ENCODE measurements at regions not wholly inside any gene's neighbourhood (a gene's known extent, or its start where the extent isn't known, plus 50 kb on each side); places are given as distances from the start of the nearest gene placed in this dataset.

GRCh38 chr7:157077021-157077420 is 61.7 kb upstream of the UBE3C start:
- Mint-ChIP-seq H3K9me3 (no peaks in the 10 kb centered on the region), H3K4me3 (no peak overlapping the region), H3K36me3 (no peaks in the 10 kb centered on the region), H3K27ac (no peak overlapping the region), H3K4me1 (ENCODE audit: unreplicated experiment) (no peaks in the 10 kb centered on the region), H3K27me3 (peaks cover 72% of the 10 kb centered on the region)
- no peak for DNase-seq (ENCODE audit: extremely low spot score, unreplicated experiment)
- TF ChIP-seq CTCF (conservative IDR thresholded peaks at IDR 0.05) = no peak

- no peak overlapping the region for H3K27ac Mint-ChIP-seq
- peaks cover 76% of the 10 kb centered on the region for H3K27me3 Mint-ChIP-seq
- no peaks in the 10 kb centered on the region for H3K36me3 Mint-ChIP-seq
- H3K4me3 Mint-ChIP-seq = no peak overlapping the region
- no peak for TF ChIP-seq CTCF (conservative IDR thresholded peaks at IDR 0.05)
- H3K4me1 Mint-ChIP-seq (ENCODE audit: unreplicated experiment) = no peaks in the 10 kb centered on the region
- peak; percentile 60 for DNase-seq (ENCODE audit: extremely low spot score, unreplicated experiment)
- no peaks in the 10 kb centered on the region for H3K9me3 Mint-ChIP-seq
Observed at GRCh38 chr7:157077986-157078644, 60.6 kb upstream of the UBE3C start.

GRCh38 chr7:157079116-157079515 is 59.6 kb upstream of the UBE3C start:
- H3K9me3 Mint-ChIP-seq = no peaks in the 10 kb centered on the region
- DNase-seq (ENCODE audit: extremely low spot score, unreplicated experiment) = peak; percentile 42
- no peak overlapping the region for H3K4me3 Mint-ChIP-seq
- TF ChIP-seq CTCF (conservative IDR thresholded peaks at IDR 0.05) = no peak
- H3K27me3 Mint-ChIP-seq = peaks cover 68% of the 10 kb centered on the region
- no peaks in the 10 kb centered on the region for H3K4me1 Mint-ChIP-seq (ENCODE audit: unreplicated experiment)
- H3K36me3 Mint-ChIP-seq = no peaks in the 10 kb centered on the region
- H3K27ac Mint-ChIP-seq = no peak overlapping the region

- H3K4me3 Mint-ChIP-seq = no peak overlapping the region
- peaks cover 2% of the 10 kb centered on the region for H3K9me3 Mint-ChIP-seq
- no peaks in the 10 kb centered on the region for H3K36me3 Mint-ChIP-seq
- peak; percentile 45 for DNase-seq (ENCODE audit: extremely low spot score, unreplicated experiment)
- H3K27ac Mint-ChIP-seq = no peak overlapping the region
- no peak for TF ChIP-seq CTCF (conservative IDR thresholded peaks at IDR 0.05)
- H3K4me1 Mint-ChIP-seq (ENCODE audit: unreplicated experiment) = no peaks in the 10 kb centered on the region
- peaks cover 57% of the 10 kb centered on the region for H3K27me3 Mint-ChIP-seq
Observed at GRCh38 chr7:157080111-157080730, 58.5 kb upstream of the UBE3C start.

GRCh38 chr7:157086508-157087187 is 52.1 kb upstream of the UBE3C start:
- H3K4me1 Mint-ChIP-seq (ENCODE audit: unreplicated experiment) = peaks cover 5% of the 10 kb centered on the region
- no peak overlapping the region for H3K4me3 Mint-ChIP-seq
- no peak for TF ChIP-seq CTCF (conservative IDR thresholded peaks at IDR 0.05)
- H3K9me3 Mint-ChIP-seq = peaks cover 3% of the 10 kb centered on the region
- H3K27ac Mint-ChIP-seq = no peak overlapping the region
- peaks cover 16% of the 10 kb centered on the region for H3K27me3 Mint-ChIP-seq
- DNase-seq (ENCODE audit: extremely low spot score, unreplicated experiment) = peak; percentile 3
- H3K36me3 Mint-ChIP-seq = no peaks in the 10 kb centered on the region
